ENCODE measurements at regions not wholly inside any gene's neighbourhood (a gene's known extent, or its start where the extent isn't known, plus 50 kb on each side); places are given as distances from the start of the nearest gene placed in this dataset.

DNA sequence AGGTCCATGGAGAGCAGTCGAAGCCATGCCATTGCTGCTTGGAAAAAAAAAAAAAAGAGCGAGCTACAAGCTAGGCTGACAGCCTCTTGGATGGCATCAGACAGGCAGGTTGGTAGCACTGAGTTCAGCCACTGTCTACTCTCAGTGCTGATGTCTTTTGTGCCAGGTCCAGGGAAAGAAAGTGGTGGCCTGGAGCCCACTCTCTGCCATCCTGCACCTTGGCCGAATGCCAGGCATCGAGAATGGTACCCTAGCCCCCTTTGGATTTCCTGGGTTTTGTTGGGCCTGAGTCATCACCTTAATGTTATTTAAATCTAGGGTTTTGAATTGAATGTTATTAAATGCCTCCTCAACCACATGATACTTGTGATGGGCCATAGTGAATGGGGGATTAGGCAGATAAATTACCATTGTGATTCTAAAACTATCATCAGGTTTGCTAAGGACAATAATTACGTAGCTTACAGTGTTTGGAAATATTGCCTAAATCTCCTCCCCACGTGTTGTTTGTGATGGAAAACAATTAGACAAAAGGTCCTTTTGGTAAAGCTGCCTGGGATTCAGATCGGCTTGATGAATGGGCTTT lies 195.7 kb upstream of the GPR26 start:
- WGBS (ENCODE audit: insufficient coverage): 88% methylated on average over 1 of the region's 7 CpGs
- Mint-ChIP-seq H3K27me3 (ENCODE audit: low read depth in 3 of 3) (peaks cover 14 to 20% (median 15%) of the 10 kb centered on the region in 3 donors), H3K27ac (no peak overlapping the region), H3K9me3 (peaks cover 0 to 2% (median 0%) of the 10 kb centered on the region in 7 donors), H3K36me3 (peaks cover 0 to 6% of the 10 kb centered on the region in 2 donors), H3K4me3 (no peak overlapping the region), H3K4me1 (peaks cover 11% of the 10 kb centered on the region)
- Histone ChIP-seq H2AFZ (ENCODE audit: insufficient read depth, low read depth, low read length, poor library complexity, severe bottlenecking) (no peak overlapping the region), H3K9me3 (replicated peaks in 1 of 2; ENCODE audit: control insufficient read depth in 1 of 2, insufficient read depth in 1 of 2, low read length in 2 of 2) (no peaks in the 10 kb centered on the region), H3K36me3 (replicated peaks in 1 of 2; ENCODE audit: control insufficient read depth in 1 of 2, insufficient read depth in 2 of 2, low read length in 2 of 2) (no peaks in the 10 kb centered on the region), H3K4me2 (replicated peaks; ENCODE audit: extremely low read depth, low read length, poor library complexity, severe bottlenecking) (no peak overlapping the region), H3K4me1 (ENCODE audit: control insufficient read depth in 1 of 2, insufficient read depth in 2 of 2, low read length in 2 of 2) (peaks cover 0 to 1% of the 10 kb centered on the region in 2 donors), H3K4me3 (replicated peaks in 1 of 3; ENCODE audit: low read depth in 2 of 3, low read length in 3 of 3) (no peak overlapping the region), H4K20me1 (ENCODE audit: insufficient read depth, low read length) (no peaks in the 10 kb centered on the region), H3K27me3 (ENCODE audit: control insufficient read depth in 2 of 2, insufficient read depth in 2 of 2, low read length in 2 of 2) (peaks cover 0 to 15% of the 10 kb centered on the region in 2 donors), H3K27ac (ENCODE audit: low read depth in 1 of 2, low read length in 2 of 2) (no peak overlapping the region), H3K9ac (ENCODE audit: insufficient read depth, low read length, poor library complexity, severe bottlenecking) (no peak overlapping the region), H3K79me2 (ENCODE audit: insufficient read depth, low read length) (no peaks in the 10 kb centered on the region)
- no peak for DNase-seq
- TF ChIP-seq, protein P1, sequence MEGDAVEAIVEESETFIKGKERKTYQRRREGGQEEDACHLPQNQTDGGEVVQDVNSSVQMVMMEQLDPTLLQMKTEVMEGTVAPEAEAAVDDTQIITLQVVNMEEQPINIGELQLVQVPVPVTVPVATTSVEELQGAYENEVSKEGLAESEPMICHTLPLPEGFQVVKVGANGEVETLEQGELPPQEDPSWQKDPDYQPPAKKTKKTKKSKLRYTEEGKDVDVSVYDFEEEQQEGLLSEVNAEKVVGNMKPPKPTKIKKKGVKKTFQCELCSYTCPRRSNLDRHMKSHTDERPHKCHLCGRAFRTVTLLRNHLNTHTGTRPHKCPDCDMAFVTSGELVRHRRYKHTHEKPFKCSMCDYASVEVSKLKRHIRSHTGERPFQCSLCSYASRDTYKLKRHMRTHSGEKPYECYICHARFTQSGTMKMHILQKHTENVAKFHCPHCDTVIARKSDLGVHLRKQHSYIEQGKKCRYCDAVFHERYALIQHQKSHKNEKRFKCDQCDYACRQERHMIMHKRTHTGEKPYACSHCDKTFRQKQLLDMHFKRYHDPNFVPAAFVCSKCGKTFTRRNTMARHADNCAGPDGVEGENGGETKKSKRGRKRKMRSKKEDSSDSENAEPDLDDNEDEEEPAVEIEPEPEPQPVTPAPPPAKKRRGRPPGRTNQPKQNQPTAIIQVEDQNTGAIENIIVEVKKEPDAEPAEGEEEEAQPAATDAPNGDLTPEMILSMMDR (IDR thresholded peaks at IDR 0.05): no peak
- intact Hi-C loops (cut with micrococcal nuclease): no loop called here

DNA sequence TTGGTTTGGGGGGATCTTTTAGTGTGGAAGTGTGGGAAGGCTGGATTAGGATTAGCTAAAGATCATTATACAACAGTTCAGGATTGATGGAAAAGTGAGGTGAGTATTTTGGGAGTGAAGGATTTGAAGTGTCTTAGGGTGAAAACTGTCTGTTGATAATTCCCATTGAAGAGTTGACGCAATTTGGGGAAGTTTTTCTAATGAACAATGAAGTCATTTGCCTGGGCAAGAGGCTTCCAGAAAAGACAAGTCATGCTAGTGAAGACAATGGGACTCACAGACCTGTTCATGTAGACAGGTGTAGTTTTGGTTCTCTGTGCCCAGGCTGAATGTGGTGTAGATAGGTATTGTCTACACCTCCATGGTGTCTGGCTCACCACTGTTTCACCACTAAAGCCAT lies 194.3 kb upstream of the GPR26 start:
- peaks cover 0 to 6% of the 10 kb centered on the region in 2 donors for H3K36me3 Mint-ChIP-seq
- Histone ChIP-seq H3K36me3 (replicated peaks in 1 of 2; ENCODE audit: control insufficient read depth in 1 of 2, insufficient read depth in 2 of 2, low read length in 2 of 2) (no peaks in the 10 kb centered on the region), H3K79me2 (ENCODE audit: insufficient read depth, low read length) (no peaks in the 10 kb centered on the region), H3K4me3 (replicated peaks in 1 of 3; ENCODE audit: low read depth in 2 of 3, low read length in 3 of 3) (no peak overlapping the region), H3K9me3 (replicated peaks in 1 of 2; ENCODE audit: control insufficient read depth in 1 of 2, insufficient read depth in 1 of 2, low read length in 2 of 2) (no peaks in the 10 kb centered on the region), H3K4me2 (replicated peaks; ENCODE audit: extremely low read depth, low read length, poor library complexity, severe bottlenecking) (no peak overlapping the region), H3K27me3 (ENCODE audit: control insufficient read depth in 2 of 2, insufficient read depth in 2 of 2, low read length in 2 of 2) (peaks cover 0 to 15% of the 10 kb centered on the region in 2 donors), H4K20me1 (ENCODE audit: insufficient read depth, low read length) (no peaks in the 10 kb centered on the region), H3K4me1 (ENCODE audit: control insufficient read depth in 1 of 2, insufficient read depth in 2 of 2, low read length in 2 of 2) (no peaks in the 10 kb centered on the region), H3K27ac (ENCODE audit: low read depth in 1 of 2, low read length in 2 of 2) (no peak overlapping the region), H2AFZ (ENCODE audit: insufficient read depth, low read depth, low read length, poor library complexity, severe bottlenecking) (no peak overlapping the region), H3K9ac (ENCODE audit: insufficient read depth, low read length, poor library complexity, severe bottlenecking) (no peak overlapping the region)
- intact Hi-C loops (cut with micrococcal nuclease): no loop called here
- peaks cover 10% of the 10 kb centered on the region for H3K4me1 Mint-ChIP-seq
- 40% methylated on average over 1 of the region's 1 CpG for WGBS (ENCODE audit: insufficient coverage)
- peaks cover 0 to 2% (median 0%) of the 10 kb centered on the region in 7 donors for H3K9me3 Mint-ChIP-seq
- no peak overlapping the region for H3K4me3 Mint-ChIP-seq
- no peak overlapping the region for H3K27ac Mint-ChIP-seq
- H3K27me3 Mint-ChIP-seq (ENCODE audit: low read depth in 3 of 3): peaks cover 14 to 28% (median 21%) of the 10 kb centered on the region in 3 donors
- TF ChIP-seq, protein P1 (IDR thresholded peaks at IDR 0.05): no peak
- peak in 1 of 3 donors; percentile 40 for DNase-seq
